NT2/D1 (cell line): ENCODE measurements at regions not wholly inside any gene's neighbourhood (a gene's known extent, or its start where the extent isn't known, plus 50 kb on each side); places are given as distances from the start of the nearest gene placed in this dataset.

Experiments
- YY1 ChIP-seq: IDR thresholded peaks from 2 replicates; pipeline ENCODE4 v1.6.1; 2011; ENCODE audit not compliant: insufficient read length, insufficient read depth
- ZNF274 ChIP-seq: IDR thresholded peaks from 2 replicates; pipeline ENCODE4 v1.6.1; 2011; ENCODE audit warnings: mild to moderate bottlenecking, low read depth, low read length

GRCh38 chr6:66435321-66435720, 728.3 kb upstream of the EYS start:
- no peak for TF ChIP-seq ZNF274
- TF ChIP-seq YY1 = no peak
